Embryonic facial prominence (tissue), 1 donor: ENCODE measurements at regions not wholly inside any gene's neighbourhood (a gene's known extent, or its start where the extent isn't known, plus 50 kb on each side); places are given as distances from the start of the nearest gene placed in this dataset.
"Not testable (repeated sequence)": the region's sequence is repeated elsewhere in the genome, so short reads cannot be mapped to it uniquely, and the experiment has no call there.

Source experiments
- DNase-seq: peaks from one replicate; pipeline ENCODE4 v3.0.0-alpha.2; 2016; ENCODE audit errors: extremely low spot score

DNA sequence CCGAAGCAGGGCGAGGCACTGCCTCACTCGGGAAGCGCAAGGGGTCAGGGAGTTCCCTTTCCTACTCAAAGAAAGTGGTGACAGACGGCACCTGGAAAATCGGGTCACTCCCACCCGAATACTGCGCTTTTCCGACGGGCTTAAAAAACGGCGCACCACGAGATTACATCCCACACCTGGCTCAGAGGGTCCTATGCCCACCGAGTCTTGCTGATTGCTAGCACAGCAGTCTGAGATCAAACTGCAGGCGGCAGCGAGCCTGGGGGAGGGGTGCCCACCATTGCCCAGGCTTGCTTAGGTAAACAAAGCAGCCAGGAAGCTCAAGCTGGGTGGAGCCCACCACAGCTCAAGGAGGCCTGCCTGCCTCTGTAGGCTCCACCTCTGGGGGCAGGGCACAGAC lies 549.4 kb downstream of the KIF20B start:
- not testable (repeated sequence) for DNase-seq

DNA sequence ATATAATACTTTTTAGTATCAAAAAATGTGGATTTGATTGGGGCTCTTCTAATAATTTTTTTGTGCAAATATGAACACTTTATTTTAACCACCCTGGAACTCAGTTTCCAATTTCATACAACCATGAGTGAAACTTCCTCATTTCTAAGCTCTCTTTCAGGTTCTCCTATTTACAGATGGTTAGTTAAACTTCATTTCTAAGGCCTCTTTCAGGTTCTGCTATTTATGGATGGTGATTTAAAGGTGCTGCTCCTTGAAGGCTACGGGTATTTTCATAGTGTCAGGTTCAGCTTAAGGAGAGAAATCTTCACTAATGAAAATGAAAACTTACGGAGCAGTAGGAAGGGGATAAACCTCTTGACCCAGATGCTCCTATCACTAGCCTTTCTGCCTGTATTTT lies 568.3 kb downstream of the KIF20B start:
- no peak for DNase-seq

DNA sequence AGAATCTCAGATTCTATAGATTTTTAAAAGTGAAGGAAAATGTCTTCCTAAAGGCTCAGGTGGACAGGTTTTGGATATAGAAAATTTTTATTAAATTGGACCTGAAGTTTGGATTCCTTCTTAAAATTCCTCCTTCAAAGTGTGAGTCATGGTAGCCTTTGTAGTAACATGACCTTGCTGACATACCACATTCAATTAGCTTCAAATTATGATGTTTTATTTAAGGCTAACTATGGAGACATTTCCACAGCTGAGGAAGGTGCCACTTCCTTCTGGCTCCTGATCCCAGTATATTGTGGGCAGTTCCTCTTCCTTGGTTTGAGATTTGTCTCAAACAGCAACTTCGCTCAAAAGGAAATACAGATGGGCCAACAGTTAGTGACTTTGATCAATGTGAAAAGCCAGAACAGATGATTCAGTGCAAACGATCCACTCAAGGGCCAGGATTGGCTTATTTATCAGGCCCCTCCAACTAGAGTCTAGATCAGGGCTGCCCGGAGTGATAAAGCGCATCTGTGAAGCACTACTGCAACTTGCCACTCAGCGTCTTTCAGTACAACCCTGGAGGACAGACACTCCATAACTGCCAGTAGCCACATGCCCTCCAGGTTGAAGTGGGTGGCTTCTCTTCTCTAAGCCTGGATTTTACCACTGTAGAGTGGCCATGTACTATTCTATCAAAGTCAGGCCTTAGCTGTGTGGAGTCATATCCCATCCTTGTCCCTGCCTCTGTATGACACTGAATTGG lies 573.5 kb downstream of the KIF20B start:
- DNase-seq, result no peak

DNA sequence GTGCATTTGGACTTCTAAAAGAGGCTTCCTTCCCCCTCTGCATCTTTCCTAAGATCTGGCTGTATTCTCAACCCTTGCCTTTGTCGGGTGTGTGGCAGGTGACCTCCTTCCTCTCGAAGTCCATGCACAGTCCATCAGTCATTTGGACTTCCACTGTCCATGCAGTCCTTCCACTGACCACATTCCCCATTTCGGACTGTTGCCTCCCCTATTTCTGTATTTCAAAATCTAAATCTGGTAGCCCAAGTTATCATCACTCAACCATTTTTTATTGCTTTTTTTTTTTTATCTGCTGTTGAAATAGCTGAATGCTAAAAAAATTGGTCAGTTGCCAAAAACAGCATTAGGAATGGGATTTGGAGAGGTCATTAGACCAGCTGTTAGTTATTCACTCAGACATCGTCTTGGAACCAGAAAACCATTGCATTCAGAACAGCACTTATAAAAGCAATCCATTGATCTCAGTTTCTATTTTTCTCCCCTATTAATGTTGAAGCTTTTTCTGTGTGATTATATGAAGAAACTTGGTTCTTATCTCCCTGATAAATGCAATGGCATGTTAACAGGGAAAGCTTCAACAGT lies 575.6 kb downstream of the KIF20B start:
- no peak for DNase-seq

DNA sequence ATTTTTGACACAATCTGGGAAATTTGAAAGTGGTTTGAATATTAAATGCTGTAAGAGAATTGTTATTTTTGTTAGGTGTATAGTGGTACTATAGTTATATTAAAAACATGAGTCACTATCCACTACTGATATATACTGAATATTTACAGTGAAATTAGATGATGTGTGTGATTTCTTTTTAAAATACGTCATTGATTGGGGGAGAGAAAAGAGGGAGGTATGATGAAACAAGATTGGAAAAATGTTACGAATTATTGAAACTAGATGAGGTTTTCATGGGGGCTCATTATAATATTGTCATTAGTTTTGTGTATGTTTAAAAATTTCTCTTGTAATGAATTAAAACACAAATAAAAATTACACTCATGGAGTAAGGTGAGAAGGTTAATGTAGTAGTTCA lies 571.4 kb downstream of the HTR7 start:
- DNase-seq, result no peak

DNA sequence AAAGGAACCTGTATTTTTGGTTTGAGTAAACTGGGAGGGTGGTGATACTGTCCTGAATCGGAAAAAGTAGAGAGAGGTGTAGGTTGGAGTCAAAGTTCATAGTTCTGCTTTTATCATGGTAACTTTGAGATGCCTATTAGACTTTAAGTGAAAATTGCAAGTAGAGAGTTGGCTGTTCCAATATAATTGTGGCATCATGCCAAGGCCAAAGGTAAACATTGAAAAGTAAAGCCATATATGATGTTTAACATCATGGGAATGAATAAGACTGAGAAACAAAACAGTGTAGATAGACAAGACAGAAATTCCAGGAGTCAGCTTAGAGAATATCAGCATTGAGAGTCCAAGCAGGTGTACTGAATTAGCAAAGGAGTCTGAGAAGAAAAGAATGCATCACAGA lies 570.9 kb downstream of the HTR7 start:
- no peak for DNase-seq

DNA sequence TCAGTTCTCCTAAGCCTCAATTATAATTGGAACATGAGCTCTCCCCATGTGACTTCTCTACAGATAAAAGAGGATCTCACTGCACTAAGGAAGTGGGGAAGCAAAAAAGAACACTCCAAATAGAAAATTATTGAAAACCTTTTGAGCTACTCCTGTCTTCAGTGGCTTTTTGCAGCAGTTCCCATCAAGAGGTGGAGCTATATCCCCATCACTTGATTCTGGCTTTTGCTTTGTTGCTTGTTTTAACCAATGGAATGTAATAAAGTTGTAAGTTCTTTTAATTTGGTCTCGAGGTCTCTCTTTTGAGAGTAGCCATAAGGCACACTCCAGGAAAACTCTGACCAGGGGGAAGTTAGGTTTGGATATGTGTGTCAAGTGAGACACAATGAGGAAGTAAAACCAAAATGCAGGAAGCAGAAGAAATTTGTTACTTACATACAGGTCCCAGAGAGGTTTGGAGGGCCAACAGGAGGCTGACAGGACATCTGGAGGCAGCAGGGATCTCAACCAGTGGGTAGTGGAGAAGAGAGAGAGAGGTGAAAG lies 569.4 kb downstream of the HTR7 start:
- DNase-seq, result no peak

DNA sequence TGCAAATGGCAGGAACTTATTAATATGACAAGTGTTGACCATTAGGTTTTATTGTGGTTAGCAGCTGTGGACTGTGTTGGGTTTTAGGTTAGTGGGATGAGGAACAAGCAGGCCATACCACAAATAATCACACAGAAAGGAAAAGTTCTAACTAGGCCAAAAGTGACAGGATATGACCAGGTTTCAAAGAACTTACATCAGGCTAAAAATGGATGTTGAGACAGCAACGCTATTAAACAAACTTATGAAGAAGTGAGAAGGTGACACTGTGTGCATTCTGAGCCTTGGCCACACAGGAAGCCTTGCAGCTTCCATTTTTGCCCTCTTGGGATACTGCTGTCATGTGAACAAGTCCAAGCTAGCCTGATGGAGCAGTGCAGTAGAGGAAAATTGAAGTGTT lies 568.8 kb downstream of the HTR7 start:
- DNase-seq, result no peak

DNA sequence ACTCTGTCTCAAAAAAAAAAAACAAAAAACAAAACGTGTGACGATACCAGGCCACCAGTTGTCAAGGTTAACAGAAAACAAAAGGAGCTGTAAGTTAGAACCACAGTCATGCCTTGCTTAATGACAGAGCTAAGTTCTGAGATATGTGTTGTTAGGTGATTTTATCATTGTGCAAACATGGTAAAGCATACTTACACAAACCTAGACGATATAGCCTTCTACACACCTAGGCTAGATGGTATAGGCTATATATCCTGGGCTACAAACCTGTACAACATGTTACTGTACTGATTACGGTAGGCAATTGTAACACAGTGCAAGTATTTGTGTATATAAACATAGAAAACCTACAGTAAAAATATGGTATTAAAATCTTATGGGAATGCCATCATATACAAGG lies 564.2 kb downstream of the HTR7 start:
- DNase-seq, result no peak

DNA sequence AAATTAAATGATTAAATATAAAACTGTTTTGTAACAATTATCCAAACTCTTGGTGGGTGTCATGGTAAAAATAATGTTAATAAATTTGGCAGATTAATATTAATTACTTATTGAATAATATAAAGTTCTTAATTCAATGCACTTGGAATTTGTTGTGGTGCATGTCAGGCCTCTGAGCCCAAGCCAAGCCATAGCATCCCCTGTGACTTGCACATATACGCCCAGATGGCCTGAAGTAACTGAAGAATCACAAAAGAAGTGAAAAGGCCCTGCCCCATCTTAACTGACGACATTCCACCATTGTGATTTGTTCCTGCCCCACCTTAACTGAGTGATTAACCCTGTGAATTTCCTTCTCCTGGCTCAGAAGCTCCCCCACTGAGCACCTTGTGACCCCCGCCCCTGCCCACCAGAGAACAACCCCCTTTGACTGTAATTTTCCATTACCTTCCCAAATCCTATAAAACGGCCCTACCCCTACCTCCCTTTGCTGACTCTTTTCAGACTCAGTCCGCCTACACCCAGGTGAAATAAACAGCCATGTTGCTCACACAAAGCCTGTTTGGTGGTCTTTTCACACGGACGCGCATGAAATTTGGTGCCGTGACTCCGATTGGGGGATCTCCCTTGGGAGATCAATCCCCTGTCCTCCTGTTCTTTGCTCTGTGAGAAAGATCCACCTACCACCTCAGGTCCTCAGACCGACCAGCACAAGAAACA lies 562.9 kb downstream of the HTR7 start:
- not testable (repeated sequence) for DNase-seq

DNA sequence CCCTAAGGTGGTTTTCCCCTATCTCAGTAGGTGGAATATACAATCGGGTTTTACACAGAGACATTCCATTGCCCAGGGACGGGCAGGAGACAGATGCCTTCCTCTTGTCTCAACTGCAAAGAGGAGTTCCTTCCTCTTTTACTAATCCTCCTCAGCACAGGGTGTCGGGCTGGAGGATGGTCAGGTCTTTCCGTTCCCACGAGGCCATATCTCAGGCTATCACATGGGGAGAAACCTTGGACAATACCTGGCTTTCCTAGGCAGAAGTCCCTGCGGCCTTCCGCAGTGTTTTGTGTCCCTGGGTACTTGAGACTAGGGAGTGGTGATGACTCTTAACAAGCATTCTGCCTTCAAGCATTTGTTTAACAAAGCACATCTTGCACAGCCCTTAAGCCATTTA lies 555.8 kb downstream of the HTR7 start:
- DNase-seq, result not testable (repeated sequence)

DNA sequence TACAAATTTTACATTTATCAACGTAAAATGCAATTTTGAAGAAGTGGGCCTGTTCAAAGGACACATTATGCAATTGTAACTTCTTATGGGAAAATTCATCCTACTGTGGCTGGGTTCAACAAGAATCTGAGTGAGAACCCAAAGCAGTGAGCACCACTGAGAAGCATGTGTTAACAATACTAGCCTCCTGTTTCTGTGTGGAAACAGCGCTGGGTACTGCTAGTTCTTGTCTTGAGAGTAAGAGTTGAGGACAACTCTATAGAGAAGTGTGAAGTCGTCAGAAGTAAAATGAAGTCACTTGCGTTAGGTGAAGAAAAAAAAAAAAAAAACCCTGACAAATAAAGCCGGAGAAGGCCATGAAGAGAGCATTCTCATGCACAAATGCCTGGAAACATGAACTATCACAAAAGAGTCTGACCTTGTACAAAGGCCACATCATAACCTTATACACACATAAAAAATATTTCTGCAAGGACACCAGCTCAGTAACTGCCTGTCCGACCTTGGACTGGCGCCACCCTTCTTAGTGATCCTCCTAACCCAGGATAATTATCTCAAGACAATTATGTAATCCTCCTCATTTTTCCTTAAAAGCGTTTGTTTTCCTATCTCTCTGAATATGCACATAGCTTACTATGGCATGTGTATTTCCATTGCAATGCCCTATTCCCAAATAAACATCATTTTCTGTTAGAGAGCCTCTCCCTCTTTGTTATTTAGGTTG lies 554.9 kb downstream of the HTR7 start:
- no peak for DNase-seq

DNA sequence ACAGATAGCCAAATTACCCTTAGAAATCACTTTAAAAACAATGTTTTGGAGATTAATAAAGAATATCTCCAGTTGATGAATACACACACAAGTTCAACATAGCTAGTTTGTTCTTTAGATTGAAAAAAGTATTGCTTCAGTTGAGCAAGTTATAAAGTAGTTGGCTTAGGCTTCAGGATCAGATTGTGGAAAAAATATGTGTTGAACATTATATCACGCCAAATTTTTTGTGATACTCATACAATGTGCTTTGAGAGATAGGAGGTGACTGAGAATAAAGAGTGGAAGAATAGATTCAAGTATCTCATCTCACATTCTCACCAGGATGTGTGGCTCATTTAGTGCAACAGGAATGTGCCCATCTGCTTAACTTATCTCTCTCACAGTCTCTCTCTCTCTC lies 553.3 kb downstream of the HTR7 start:
- no peak for DNase-seq

DNA sequence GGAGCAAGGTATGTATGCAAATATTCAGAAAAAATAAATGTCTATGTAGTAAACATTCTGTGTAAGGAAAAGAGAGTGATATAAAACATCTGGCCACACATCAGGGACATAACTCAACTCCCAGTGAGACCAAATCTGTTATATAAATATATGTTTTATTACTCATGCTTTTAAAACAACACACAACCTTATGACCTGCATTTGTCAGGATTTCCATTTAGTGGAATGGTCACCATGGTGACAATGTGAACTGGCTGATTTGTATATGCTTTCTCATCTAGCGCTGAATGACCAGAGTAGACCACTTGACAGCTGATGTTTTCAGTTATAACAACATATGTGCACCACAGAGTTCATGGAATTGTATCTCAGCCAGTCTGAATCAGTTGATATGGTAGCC lies 551.7 kb downstream of the HTR7 start:
- DNase-seq, result no peak

DNA sequence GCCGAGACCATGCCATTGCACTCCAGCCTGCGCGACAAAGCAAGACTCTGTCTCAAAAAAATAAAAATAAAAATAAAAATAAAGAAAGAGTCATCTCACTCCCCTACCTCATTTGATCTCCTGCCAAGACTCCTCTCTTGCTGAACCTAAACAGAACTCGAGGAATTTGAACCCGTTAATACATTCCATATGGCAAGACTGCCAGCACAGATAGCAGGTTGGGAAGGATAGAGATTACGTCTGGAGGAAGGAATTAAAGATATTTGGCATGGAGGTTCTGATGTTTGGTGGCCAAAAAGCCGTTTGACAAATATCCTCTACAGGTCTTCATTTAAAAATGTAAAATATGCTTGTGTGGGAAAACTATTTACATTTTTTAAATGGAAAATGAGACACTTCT lies 549.6 kb downstream of the HTR7 start:
- no peak for DNase-seq

DNA sequence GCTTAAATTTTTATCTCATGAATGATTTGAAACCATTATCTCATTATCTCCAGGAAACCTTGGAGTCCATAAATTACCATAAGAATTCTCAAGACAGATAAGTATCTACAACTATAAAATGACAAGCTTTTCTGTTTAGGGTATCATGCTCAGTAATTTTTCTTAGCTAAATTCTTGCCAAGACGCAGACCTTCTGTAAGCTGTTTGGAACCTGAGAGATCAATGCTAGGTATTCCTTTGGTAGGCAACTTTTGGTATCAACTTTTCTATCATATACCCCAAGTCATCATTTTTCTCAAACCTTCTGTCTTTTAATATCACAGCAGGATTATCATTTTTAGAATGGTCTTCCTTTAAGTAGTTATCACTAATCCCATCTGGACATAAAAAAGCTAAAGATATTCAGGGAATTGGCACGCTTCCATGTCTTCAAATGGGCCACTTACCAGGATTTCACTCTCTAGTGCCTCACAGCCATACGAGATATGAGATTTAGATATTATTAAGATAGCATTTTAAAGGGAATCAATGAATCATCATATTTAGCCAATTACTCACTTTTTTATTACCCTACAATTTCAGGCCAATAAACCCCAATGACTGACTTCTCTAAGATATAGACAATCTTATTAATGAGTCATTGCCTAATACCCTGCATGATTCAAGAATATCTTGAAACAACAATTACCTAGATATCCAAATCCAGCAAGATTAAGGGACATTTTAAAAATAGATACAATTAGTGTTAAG lies 544.1 kb downstream of the HTR7 start:
- DNase-seq, result no peak

DNA sequence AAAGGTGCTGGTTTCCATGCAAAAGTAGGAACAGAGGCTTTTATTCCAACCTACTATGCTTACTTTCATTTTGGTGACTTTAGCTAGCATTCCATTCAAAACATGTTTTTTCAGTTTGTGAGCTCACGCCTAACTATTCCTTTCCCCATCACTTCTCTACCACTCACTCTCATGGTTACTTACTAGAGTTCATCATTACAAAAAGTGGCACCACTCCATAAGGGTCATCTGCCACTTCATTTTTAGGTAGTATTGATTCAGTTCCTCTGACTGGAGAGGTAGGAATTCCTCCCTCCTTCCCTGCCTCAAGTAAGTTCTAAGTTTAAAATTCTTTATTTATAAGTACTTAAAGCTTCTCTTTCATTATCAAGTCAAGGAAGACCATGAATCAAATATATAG lies 543.1 kb downstream of the HTR7 start:
- DNase-seq, result no peak

DNA sequence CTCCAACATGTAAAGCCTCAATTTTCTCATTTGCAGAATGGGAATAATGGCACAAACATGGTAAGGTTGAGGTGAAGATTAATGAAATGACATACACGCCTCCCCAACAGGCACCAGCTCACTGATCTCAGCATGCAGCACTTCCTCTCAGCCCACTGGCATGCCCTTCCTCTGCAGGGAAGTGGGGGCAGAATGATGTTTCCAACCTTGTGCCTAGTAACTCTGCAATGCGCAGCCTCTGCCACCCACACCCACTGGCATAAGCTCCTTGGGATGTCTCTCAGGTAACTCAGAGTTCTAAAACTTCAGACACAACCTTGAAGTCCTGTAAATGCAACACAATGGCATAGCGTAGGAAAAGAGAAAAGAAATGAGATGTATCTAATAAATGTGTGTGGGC lies 540.7 kb downstream of the HTR7 start:
- DNase-seq, result no peak

DNA sequence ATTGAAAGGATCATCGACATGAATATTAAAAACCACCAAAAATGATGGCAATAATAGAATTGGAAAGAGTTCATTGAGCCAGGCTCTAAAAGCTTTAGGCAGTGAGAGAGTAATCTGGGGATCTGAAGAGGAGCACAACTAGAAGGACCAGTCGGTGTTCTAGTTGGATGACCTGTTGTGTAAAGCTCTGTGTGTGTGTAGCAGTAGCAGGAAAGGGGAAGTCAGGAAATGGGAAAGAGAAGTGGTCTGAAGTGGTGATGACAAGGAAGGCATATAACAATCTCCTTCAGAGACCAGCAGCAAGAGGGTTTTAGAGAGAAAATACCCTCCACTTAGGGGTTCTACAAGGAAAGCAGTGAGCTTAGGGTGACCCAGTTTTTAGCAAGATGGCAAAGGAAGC lies 539.2 kb downstream of the HTR7 start:
- no peak for DNase-seq

DNA sequence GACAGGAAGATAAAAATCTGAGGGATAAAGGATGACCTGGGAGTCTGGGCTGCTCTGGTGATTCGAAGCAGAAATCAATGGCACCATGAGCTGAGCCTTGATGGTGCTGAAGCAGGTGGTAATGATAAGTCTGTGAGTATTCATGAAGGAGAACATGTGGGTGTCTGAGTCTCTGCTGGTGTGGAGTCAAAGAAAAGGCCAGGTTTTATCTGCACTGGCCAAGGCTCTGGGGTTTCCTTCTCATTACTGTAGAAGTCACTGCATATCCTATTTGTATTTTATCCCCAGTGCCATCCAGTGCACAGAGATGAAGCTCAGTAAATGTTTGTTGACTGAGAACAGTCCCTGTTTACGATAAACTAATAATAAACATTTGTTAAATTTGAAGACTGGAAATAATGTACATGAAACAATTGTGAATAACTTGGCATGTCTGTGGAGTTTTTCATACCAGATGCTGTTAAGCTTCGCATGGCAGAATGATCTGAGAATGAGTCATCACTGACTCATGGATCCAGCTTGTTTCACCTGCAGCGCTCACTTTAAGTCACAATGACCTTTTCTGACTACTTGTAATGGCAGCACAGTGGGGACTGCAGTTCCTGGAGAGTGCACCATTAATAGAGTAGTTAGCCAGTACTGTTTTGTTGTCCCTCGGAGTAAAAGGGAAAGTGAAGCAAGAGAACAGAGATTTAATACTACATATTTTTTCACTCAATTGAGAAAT lies 538.5 kb downstream of the HTR7 start:
- DNase-seq, result no peak
